ENCODE measurements at regions not wholly inside any gene's neighbourhood (a gene's known extent, or its start where the extent isn't known, plus 50 kb on each side); places are given as distances from the start of the nearest gene placed in this dataset.

DNA sequence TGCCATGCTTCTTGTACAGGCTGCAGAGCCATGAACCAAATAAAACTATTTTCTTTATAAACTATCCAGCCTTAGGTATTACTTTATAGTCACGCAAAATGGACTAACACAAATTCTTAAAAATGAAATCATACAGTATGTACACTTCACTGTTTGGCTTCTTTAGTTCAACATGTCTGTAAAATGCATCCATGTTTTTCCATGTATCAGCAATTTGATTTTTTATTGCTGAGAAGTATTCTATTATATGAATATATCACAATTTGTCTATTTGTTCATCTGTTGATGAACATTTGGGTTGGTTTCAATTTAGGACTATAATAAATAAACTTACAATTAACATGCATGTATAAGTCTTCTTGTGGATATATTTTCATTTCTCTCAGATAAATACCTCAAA lies 182.1 kb downstream of the SCG2 start:
- TF ChIP-seq, protein P1, sequence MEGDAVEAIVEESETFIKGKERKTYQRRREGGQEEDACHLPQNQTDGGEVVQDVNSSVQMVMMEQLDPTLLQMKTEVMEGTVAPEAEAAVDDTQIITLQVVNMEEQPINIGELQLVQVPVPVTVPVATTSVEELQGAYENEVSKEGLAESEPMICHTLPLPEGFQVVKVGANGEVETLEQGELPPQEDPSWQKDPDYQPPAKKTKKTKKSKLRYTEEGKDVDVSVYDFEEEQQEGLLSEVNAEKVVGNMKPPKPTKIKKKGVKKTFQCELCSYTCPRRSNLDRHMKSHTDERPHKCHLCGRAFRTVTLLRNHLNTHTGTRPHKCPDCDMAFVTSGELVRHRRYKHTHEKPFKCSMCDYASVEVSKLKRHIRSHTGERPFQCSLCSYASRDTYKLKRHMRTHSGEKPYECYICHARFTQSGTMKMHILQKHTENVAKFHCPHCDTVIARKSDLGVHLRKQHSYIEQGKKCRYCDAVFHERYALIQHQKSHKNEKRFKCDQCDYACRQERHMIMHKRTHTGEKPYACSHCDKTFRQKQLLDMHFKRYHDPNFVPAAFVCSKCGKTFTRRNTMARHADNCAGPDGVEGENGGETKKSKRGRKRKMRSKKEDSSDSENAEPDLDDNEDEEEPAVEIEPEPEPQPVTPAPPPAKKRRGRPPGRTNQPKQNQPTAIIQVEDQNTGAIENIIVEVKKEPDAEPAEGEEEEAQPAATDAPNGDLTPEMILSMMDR (IDR thresholded peaks at IDR 0.05): no peak
- no peak for TF ChIP-seq POLR2A (IDR thresholded peaks at IDR 0.05)
